8988T (cell line): ENCODE measurements at regions not wholly inside any gene's neighbourhood (a gene's known extent, or its start where the extent isn't known, plus 50 kb on each side); places are given as distances from the start of the nearest gene placed in this dataset.

ENCODE experiments used
- DNase-seq: peaks from one replicate; pipeline ENCODE4 v3.0.0; 2011

GRCh38 chr18:78772360-78773302 lies 207.0 kb upstream of the SALL3 start:
- DNase-seq, result no peak

GRCh38 chr18:78773303-78773755 lies 206.3 kb upstream of the SALL3 start:
- DNase-seq, result no peak

DNA sequence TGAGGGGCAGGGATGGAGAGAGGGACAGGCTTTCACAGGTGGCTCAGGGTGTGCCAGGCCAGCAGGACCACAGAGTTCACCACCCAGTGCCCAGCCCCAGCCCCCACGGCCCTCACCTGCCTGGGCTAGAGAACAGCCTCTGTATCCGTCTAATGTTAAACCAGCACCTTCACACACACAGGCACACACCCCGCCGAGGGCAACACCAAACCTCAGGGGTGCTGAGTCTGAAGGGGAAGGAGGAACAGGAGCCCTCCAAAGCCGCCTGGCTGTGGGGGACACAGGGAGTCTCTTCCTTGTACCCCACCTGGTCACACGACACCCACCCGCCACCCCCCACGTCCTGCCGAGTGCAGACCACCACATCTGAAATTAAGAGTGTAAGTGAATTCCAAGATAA lies 205.8 kb upstream of the SALL3 start:
- no peak for DNase-seq

- DNase-seq, result no peak
These were observed 204.9 kb upstream of the SALL3 start for GRCh38 chr18:78774741-78775141.

DNA sequence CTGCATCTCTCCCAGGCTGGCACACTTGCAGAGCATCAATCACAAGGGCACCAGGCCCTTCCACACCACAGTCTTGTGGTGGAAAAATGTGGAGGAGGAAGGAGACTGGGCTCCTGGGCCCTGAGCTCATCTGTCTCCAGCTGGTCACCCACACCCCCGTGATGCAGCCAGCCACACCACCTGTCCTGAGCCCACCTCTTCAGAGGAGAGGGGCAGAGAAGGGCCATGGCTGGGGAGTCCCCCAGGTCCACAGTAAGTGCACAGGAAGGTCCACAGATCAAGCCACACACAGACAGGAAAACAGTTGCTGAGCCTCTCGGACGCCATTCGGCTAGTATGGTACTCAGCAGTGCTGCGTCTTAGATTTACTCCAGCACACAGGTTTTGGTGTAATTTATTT lies 203.5 kb upstream of the SALL3 start:
- DNase-seq, result no peak

DNA sequence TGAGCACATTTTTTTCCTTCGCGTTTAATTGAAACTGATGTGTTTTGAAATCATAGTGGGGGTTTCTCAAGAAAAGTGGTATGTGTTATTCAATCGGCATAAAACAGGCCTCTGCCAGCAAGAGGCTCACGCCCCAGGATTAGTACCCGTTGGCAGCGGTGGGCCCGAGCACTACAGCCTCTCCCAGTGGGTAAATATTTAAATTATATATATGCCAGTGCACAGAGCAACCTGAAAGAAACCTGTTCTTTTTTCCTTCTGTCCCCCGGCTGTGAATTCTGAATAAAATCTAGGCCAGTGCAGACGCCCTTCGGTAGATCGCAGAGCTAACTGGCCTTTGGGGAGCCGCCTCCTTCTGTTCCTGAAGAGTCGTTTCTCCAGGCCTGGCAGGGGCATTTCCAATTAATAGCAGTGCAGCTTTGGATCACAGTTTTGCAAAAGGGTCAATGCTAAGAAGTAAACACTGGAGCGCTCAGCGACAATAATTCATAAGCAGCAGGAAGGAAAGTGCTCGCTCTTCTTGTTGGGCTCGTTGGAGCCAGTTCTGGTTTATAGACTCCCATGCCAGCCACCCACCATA lies 202.8 kb upstream of the SALL3 start:
- DNase-seq, result no peak

DNA sequence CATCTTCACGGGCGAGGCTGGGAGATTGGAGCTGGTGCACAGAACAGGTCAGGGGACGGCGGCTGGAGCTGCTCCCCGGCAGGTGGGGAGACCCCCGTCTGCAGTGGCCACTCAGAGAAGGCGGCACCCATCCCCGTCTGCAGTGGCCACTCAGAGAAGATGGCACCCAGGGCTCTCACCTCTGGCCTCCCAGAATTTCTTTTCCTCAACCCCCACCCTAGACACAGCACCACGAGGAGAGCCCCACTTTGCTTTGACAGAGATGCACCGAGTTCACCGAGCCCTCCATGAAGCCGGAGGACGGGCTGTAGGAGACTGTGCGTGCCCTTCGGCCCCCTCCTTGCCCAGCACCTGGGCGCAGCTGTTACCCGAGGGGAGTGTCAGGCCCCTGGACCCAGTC lies 201.6 kb upstream of the SALL3 start:
- no peak for DNase-seq

DNA sequence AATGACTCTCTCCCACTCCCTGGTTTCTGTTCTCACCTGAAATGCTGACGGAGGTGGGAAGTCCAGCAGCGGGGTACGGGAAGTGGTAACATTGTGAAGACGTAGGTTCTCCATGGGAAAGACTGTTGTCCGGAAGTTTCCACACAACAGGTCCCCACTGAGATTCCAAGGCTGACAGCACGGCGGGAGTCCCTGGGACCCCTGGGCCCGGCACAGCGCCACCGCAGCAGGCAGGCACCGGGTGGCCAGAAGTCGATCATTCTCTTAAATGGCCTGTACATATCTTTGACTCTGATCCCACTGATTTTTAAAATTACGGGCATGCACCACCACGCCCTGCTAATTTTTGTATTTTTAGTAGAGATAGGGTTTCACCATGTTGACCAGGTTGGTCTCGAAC lies 201.0 kb upstream of the SALL3 start:
- no peak for DNase-seq

DNA sequence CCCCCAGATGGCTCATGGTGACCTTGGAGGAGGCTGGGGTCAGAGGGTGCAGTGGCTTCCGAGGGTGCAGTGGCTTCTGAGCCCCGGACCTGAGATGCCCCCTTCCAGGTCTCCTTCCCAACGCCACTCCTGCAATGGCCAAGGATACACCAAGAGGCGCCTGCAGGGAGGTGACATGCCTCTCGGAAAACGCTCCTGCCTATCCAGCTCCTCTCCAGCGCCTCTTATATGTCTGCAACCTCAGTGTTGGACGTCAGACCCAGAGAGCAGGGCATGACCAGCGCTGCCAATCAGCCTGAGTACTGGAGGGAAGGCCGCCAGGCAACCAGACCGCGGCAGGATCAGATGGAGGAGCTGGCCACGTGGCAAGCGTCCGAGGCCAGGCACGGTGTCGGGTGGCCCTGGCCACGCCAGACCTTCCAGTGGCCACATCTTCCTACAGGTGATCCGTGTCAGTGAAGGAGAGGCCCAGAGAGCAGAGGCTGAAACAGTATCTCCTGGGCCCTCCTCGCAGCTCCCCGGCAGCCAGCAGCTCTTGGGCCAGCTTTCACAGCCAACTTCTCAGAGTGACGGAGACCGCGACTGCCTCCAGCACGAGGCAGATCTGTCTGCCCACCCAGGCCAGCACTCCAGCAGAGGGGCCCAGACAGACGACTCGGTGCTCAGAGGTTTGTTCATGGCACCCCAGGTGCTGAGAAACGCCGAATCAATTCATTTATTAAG lies 199.5 kb upstream of the SALL3 start:
- no peak for DNase-seq

GRCh38 chr18:78780719-78781600 lies 198.7 kb upstream of the SALL3 start:
- DNase-seq, result no peak

GRCh38 chr18:78781601-78781960 lies 198.0 kb upstream of the SALL3 start:
- no peak for DNase-seq

DNA sequence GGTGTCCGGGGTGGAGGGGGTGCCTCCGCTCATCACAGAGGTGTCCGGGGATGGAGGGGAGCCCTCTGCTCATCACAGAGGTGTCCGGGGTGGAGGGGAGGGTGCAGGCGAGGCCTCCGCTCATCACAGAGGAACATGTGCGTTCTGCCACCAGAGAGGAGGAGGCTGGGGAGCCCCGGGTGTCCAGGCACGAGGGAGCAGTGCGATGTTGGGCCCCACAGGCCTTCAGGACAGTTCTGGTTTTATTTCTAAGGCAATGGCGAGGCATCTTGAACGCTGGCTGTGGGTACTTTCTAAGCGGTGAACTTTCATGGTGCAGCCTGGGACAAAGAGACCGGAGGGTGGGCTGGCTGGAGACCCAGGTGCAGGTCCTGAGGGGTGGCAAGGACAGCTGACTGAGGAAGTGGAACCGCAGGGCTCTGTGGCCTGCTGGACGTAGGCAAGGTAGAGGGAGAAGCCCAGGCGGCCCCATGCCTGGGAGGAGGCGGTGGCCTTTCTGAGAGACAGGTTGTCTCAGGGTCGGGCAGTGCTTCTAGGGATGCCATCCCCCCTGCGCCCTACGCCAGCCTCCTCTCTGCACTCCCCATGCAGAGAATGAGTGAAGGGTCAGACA lies 196.6 kb upstream of the SALL3 start:
- DNase-seq, result no peak

- DNase-seq, result no peak
These were observed 196.1 kb upstream of the SALL3 start for GRCh38 chr18:78783564-78783960.

GRCh38 chr18:78784861-78785260 lies 194.8 kb upstream of the SALL3 start:
- no peak for DNase-seq

DNA sequence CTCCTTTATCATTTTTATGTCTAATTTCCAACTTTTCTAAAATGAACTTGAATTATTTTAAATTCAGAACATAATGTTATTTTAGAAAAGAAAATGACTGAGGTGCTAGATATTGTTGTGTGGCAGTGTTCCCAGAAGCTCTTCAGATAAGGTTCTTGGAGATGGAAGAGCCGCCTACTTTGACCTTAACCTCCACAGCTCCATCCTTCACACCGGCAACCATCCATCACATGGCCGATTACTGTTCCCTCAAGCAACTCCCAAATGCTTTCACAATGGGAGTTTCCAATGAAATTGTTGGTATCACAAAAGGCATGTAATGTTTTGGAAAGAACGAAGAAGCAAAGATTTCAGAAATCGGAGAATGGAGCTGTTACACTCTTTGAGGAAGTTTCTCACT lies 193.9 kb upstream of the SALL3 start:
- no peak for DNase-seq

DNA sequence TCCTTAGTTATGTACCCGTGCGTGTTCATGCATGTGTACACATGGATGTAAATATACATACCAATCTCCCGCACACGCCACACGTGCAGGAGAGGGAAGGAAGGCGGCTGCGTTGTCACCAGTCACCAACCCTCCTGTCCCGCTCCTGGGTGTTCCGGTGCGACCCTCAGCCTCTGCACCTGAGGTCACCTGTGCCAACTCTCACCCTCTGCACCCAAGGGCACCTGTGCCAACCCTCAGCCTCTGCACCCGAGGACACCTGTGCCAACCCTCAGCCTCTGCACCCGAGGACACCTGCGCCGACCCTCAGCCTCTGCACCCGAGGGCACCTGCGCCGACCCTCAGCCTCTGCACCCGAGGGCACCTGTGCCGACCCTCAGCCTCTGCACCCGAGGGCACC lies 192.8 kb upstream of the SALL3 start:
- DNase-seq, result no peak

DNA sequence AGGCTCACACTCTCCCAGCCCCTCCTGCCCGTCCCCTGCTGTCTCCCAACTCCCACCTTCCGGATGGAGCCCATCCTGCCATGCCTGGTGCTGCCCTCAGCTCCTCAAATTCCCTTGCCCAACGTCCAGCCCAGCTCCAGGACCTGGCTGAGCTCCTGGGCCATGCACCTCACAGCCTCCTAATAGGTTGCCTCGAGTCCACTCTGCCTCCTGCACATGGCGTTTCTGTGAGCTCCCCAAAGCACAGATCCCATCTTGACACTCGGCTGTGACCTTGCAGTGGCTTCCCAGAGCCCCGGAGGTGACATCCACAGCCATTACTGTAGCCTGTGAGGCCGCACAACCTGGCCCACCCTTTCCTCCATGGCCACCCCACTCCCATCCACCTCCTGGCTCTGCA lies 191.9 kb upstream of the SALL3 start:
- no peak for DNase-seq

- DNase-seq, result no peak
These were observed 191.5 kb upstream of the SALL3 start for GRCh38 chr18:78788161-78788560.

GRCh38 chr18:78789850-78790249 lies 189.8 kb upstream of the SALL3 start:
- DNase-seq, result no peak

- no peak for DNase-seq
These were observed 189.1 kb upstream of the SALL3 start for GRCh38 chr18:78790511-78790910.

- DNase-seq, result no peak
These were observed 188.7 kb upstream of the SALL3 start for GRCh38 chr18:78790960-78791359.

GRCh38 chr18:78792094-78792493 lies 187.5 kb upstream of the SALL3 start:
- DNase-seq, result no peak
